ENCODE measurements at regions not wholly inside any gene's neighbourhood (a gene's known extent, or its start where the extent isn't known, plus 50 kb on each side); places are given as distances from the start of the nearest gene placed in this dataset.
A peak's percentile ranks its signal among the peaks of the same experiment; 100 is the strongest.

- no peak for TF ChIP-seq EZH2 (IDR thresholded peaks at IDR 0.05; ENCODE audit: borderline replicate concordance, low read depth, low read length, poor library complexity, severe bottlenecking)
- TF ChIP-seq, protein P1, sequence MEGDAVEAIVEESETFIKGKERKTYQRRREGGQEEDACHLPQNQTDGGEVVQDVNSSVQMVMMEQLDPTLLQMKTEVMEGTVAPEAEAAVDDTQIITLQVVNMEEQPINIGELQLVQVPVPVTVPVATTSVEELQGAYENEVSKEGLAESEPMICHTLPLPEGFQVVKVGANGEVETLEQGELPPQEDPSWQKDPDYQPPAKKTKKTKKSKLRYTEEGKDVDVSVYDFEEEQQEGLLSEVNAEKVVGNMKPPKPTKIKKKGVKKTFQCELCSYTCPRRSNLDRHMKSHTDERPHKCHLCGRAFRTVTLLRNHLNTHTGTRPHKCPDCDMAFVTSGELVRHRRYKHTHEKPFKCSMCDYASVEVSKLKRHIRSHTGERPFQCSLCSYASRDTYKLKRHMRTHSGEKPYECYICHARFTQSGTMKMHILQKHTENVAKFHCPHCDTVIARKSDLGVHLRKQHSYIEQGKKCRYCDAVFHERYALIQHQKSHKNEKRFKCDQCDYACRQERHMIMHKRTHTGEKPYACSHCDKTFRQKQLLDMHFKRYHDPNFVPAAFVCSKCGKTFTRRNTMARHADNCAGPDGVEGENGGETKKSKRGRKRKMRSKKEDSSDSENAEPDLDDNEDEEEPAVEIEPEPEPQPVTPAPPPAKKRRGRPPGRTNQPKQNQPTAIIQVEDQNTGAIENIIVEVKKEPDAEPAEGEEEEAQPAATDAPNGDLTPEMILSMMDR (conservative IDR thresholded peaks at IDR 0.05; ENCODE audit: low read depth, low read length) = no peak
- Histone ChIP-seq H3K4me1 (ENCODE audit: insufficient read depth, low read length, poor library complexity, severe bottlenecking) (no peaks in the 10 kb centered on the region), H3K9me3 (ENCODE audit: low read depth, low read length, poor library complexity, severe bottlenecking) (peaks cover 15% of the 10 kb centered on the region), H3K4me3 (ENCODE audit: low read depth, low read length, poor library complexity, severe bottlenecking) (no peak overlapping the region), H3K36me3 (ENCODE audit: insufficient read depth, low read length, poor library complexity, severe bottlenecking) (no peaks in the 10 kb centered on the region), H3K27ac (ENCODE audit: low read depth, low read length, poor library complexity, severe bottlenecking) (no peak overlapping the region), H3K27me3 (replicated peaks; ENCODE audit: insufficient read depth, low read depth, low read length, poor library complexity) (no peaks in the 10 kb centered on the region)
- POLR2A ChIA-PET (ENCODE audit: low non-redundant PET) = no interaction called here
- DNase-seq (ENCODE audit: low spot score) = no peak
- intact Hi-C loops (cut with micrococcal nuclease; ENCODE audit: unreplicated experiment) = no loop called here
- CTCF ChIA-PET = no interaction called here
- no TSS peak for BruUV-seq (replicated peaks)
These were observed 578.1 kb downstream of the UQCRFS1 start for GRCh38 chr19:28634837-28635236.

DNA sequence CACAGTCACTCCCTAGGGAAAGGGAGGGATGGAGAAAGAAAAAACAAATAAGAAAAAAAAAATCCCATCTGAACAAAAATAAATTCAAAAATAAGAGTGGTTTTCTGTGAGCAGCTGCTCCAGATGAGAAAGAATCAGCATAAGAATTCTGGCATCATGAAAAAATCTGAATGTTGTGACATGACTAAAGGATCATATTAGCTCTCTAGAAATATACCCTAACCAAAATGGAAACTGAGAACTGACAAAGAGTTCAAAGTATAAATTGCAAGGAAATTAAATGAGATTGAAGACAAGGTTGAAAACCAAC, 579.0 kb downstream of the UQCRFS1 start:
- no TSS peak for BruUV-seq (replicated peaks)
- POLR2A ChIA-PET (ENCODE audit: low non-redundant PET) = no interaction called here
- Histone ChIP-seq H3K4me1 (ENCODE audit: insufficient read depth, low read length, poor library complexity, severe bottlenecking) (no peaks in the 10 kb centered on the region), H3K4me3 (ENCODE audit: low read depth, low read length, poor library complexity, severe bottlenecking) (no peak overlapping the region), H3K27ac (ENCODE audit: low read depth, low read length, poor library complexity, severe bottlenecking) (no peak overlapping the region), H3K27me3 (replicated peaks; ENCODE audit: insufficient read depth, low read depth, low read length, poor library complexity) (no peaks in the 10 kb centered on the region), H3K9me3 (ENCODE audit: low read depth, low read length, poor library complexity, severe bottlenecking) (peaks cover 15% of the 10 kb centered on the region), H3K36me3 (ENCODE audit: insufficient read depth, low read length, poor library complexity, severe bottlenecking) (no peaks in the 10 kb centered on the region)
- intact Hi-C loops (cut with micrococcal nuclease; ENCODE audit: unreplicated experiment) = no loop called here
- CTCF ChIA-PET = interaction anchor here (0.6 kb wide), 1 partner anchor 1768 kb away, joined by 3 read pairs; no protein-coding TSS in a partner anchor
- TF ChIP-seq, protein P1 (conservative IDR thresholded peaks at IDR 0.05; ENCODE audit: low read depth, low read length) = no peak; the same call in 1 of the 2 replicates
- no peak for TF ChIP-seq EZH2 (IDR thresholded peaks at IDR 0.05; ENCODE audit: borderline replicate concordance, low read depth, low read length, poor library complexity, severe bottlenecking)
- no peak for DNase-seq (ENCODE audit: low spot score)

GRCh38 chr19:28633319-28634018, 579.5 kb downstream of the UQCRFS1 start:
- no peaks in the 10 kb centered on the region for H3K4me1 ChIP-seq (ENCODE audit: insufficient read depth, low read length, poor library complexity, severe bottlenecking)
- intact Hi-C loops (cut with micrococcal nuclease; ENCODE audit: unreplicated experiment) = no loop called here

More at GRCh38 chr19:28633319-28634018, 579.5 kb downstream of the UQCRFS1 start:
- Histone ChIP-seq H3K27ac (ENCODE audit: low read depth, low read length, poor library complexity, severe bottlenecking) (no peak overlapping the region), H3K36me3 (ENCODE audit: insufficient read depth, low read length, poor library complexity, severe bottlenecking) (no peaks in the 10 kb centered on the region), H3K9me3 (ENCODE audit: low read depth, low read length, poor library complexity, severe bottlenecking) (peaks cover 15% of the 10 kb centered on the region), H3K27me3 (replicated peaks; ENCODE audit: insufficient read depth, low read depth, low read length, poor library complexity) (no peaks in the 10 kb centered on the region), H3K4me3 (ENCODE audit: low read depth, low read length, poor library complexity, severe bottlenecking) (no peak overlapping the region)
- DNase-seq (ENCODE audit: low spot score) = peak; percentile 40
- CTCF ChIA-PET = interaction anchor here (0.6 kb wide), 1 partner anchor 1769 kb away, joined by 3 read pairs; no protein-coding TSS in a partner anchor
- TF ChIP-seq, protein P1 (conservative IDR thresholded peaks at IDR 0.05; ENCODE audit: low read depth, low read length) = peak; percentile 76
- TF ChIP-seq EZH2 (IDR thresholded peaks at IDR 0.05; ENCODE audit: borderline replicate concordance, low read depth, low read length, poor library complexity, severe bottlenecking) = no peak
- no TSS peak for BruUV-seq (replicated peaks)
- POLR2A ChIA-PET (ENCODE audit: low non-redundant PET) = no interaction called here
